ENCODE measurements at regions not wholly inside any gene's neighbourhood (a gene's known extent, or its start where the extent isn't known, plus 50 kb on each side); places are given as distances from the start of the nearest gene placed in this dataset.

- H3K27me3 ChIP-seq (ENCODE audit: control insufficient read depth, extremely low read depth, insufficient read depth, low read length), result no peaks in the 10 kb centered on the region
- DNase-seq (ENCODE audit: low read depth, low spot score), result no peak
- no peak for TF ChIP-seq EZH2 (IDR thresholded peaks at IDR 0.05; ENCODE audit: low read length)
- H3K9ac ChIP-seq (ENCODE audit: control insufficient read depth, extremely low read depth, insufficient read depth, low read length), result no peak overlapping the region
- no peak overlapping the region for H3K27ac ChIP-seq (ENCODE audit: control insufficient read depth, insufficient read depth, low read length)
- dilution Hi-C loops (cut with MboI; ENCODE audit: extremely low pct_ligation_motif_present, low sequenced_read_pairs), result no loop called here
- H3K79me2 ChIP-seq (ENCODE audit: control insufficient read depth, insufficient read depth, low read length), result no peaks in the 10 kb centered on the region
- no peaks in the 10 kb centered on the region for H3K36me3 ChIP-seq (ENCODE audit: control insufficient read depth in 2 of 2, extremely low read depth in 1 of 2, insufficient read depth in 2 of 2, low read length in 2 of 2)
- no peaks in the 10 kb centered on the region for H4K20me1 ChIP-seq (ENCODE audit: control insufficient read depth, extremely low read depth, insufficient read depth, low read length)
- FAIRE-seq, result no peak
- no peak overlapping the region for H3K4me2 ChIP-seq (ENCODE audit: control insufficient read depth, extremely low read depth, insufficient read depth, low read depth, low read length)
- H3K9me1 ChIP-seq (ENCODE audit: control insufficient read depth, extremely low read depth, insufficient read depth, low read length), result no peaks in the 10 kb centered on the region
- no peaks in the 10 kb centered on the region for H3K9me3 ChIP-seq (ENCODE audit: control insufficient read depth, low read depth, low read length)
- no peaks in the 10 kb centered on the region for H3K4me1 ChIP-seq (ENCODE audit: control insufficient read depth, extremely low read depth, insufficient read depth, low read length)
- no peak overlapping the region for H2AFZ ChIP-seq (ENCODE audit: control insufficient read depth, low read length)
- no peak overlapping the region for H3K4me3 ChIP-seq (ENCODE audit: control insufficient read depth in 2 of 3, extremely low read depth in 1 of 3, insufficient read depth in 2 of 3, low read depth in 1 of 3, low read length in 3 of 3)
Measured at GRCh38 chr7:86190351-86190750, 453.4 kb upstream of the GRM3 start.

GRCh38 chr7:86181474-86181873, 462.2 kb upstream of the GRM3 start:
- TF ChIP-seq CTCF (optimal IDR thresholded peaks at IDR 0.05 in 1 of 3, IDR thresholded peaks at IDR 0.05 in 1 of 3, conservative IDR thresholded peaks at IDR 0.05 in 1 of 3; ENCODE audit: extremely low read depth in 1 of 3, insufficient read depth in 2 of 3, low read length in 3 of 3), result no peak
- TF ChIP-seq EZH2 (IDR thresholded peaks at IDR 0.05; ENCODE audit: low read length), result no peak
- no peaks in the 10 kb centered on the region for H3K9me3 ChIP-seq (ENCODE audit: control insufficient read depth, low read depth, low read length)
- no peaks in the 10 kb centered on the region for H3K4me1 ChIP-seq (ENCODE audit: control insufficient read depth, extremely low read depth, insufficient read depth, low read length)
- no peak overlapping the region for H3K27ac ChIP-seq (ENCODE audit: control insufficient read depth, insufficient read depth, low read length)
- H4K20me1 ChIP-seq (ENCODE audit: control insufficient read depth, extremely low read depth, insufficient read depth, low read length), result no peaks in the 10 kb centered on the region
- dilution Hi-C loops (cut with MboI; ENCODE audit: extremely low pct_ligation_motif_present, low sequenced_read_pairs), result no loop called here
- DNase-seq (ENCODE audit: low read depth, low spot score) (no peak), FAIRE-seq (no peak)
- no peaks in the 10 kb centered on the region for H3K9me1 ChIP-seq (ENCODE audit: control insufficient read depth, extremely low read depth, insufficient read depth, low read length)
- no peak overlapping the region for H2AFZ ChIP-seq (ENCODE audit: control insufficient read depth, low read length)
- no peaks in the 10 kb centered on the region for H3K36me3 ChIP-seq (ENCODE audit: control insufficient read depth in 2 of 2, extremely low read depth in 1 of 2, insufficient read depth in 2 of 2, low read length in 2 of 2)
- no peaks in the 10 kb centered on the region for H3K27me3 ChIP-seq (ENCODE audit: control insufficient read depth, extremely low read depth, insufficient read depth, low read length)
- H3K79me2 ChIP-seq (ENCODE audit: control insufficient read depth, insufficient read depth, low read length), result no peaks in the 10 kb centered on the region
- no peak overlapping the region for H3K9ac ChIP-seq (ENCODE audit: control insufficient read depth, extremely low read depth, insufficient read depth, low read length)
- H3K4me2 ChIP-seq (ENCODE audit: control insufficient read depth, extremely low read depth, insufficient read depth, low read depth, low read length), result no peak overlapping the region
- H3K4me3 ChIP-seq (ENCODE audit: control insufficient read depth in 2 of 3, extremely low read depth in 1 of 3, insufficient read depth in 2 of 3, low read depth in 1 of 3, low read length in 3 of 3), result no peak overlapping the region

GRCh38 chr7:86164827-86165226, 478.9 kb upstream of the GRM3 start:
- H3K9ac ChIP-seq (ENCODE audit: control insufficient read depth, extremely low read depth, insufficient read depth, low read length), result no peak overlapping the region
- no peaks in the 10 kb centered on the region for H3K27me3 ChIP-seq (ENCODE audit: control insufficient read depth, extremely low read depth, insufficient read depth, low read length)
- DNase-seq (ENCODE audit: low read depth, low spot score) (no peak), FAIRE-seq (no peak)
- H4K20me1 ChIP-seq (ENCODE audit: control insufficient read depth, extremely low read depth, insufficient read depth, low read length), result no peaks in the 10 kb centered on the region
- dilution Hi-C loops (cut with MboI; ENCODE audit: extremely low pct_ligation_motif_present, low sequenced_read_pairs), result no loop called here
- no peak overlapping the region for H3K27ac ChIP-seq (ENCODE audit: control insufficient read depth, insufficient read depth, low read length)
- no peaks in the 10 kb centered on the region for H3K4me1 ChIP-seq (ENCODE audit: control insufficient read depth, extremely low read depth, insufficient read depth, low read length)
- no peak for TF ChIP-seq EZH2 (IDR thresholded peaks at IDR 0.05; ENCODE audit: low read length)
- H3K4me3 ChIP-seq (ENCODE audit: control insufficient read depth in 2 of 3, extremely low read depth in 1 of 3, insufficient read depth in 2 of 3, low read depth in 1 of 3, low read length in 3 of 3), result no peak overlapping the region
- no peaks in the 10 kb centered on the region for H3K9me3 ChIP-seq (ENCODE audit: control insufficient read depth, low read depth, low read length)
- H2AFZ ChIP-seq (ENCODE audit: control insufficient read depth, low read length), result no peak overlapping the region
- no peak overlapping the region for H3K4me2 ChIP-seq (ENCODE audit: control insufficient read depth, extremely low read depth, insufficient read depth, low read depth, low read length)
- no peaks in the 10 kb centered on the region for H3K36me3 ChIP-seq (ENCODE audit: control insufficient read depth in 2 of 2, extremely low read depth in 1 of 2, insufficient read depth in 2 of 2, low read length in 2 of 2)
- no peaks in the 10 kb centered on the region for H3K9me1 ChIP-seq (ENCODE audit: control insufficient read depth, extremely low read depth, insufficient read depth, low read length)
- no peaks in the 10 kb centered on the region for H3K79me2 ChIP-seq (ENCODE audit: control insufficient read depth, insufficient read depth, low read length)

Measured in keratinocyte (primary cell).